ENCODE measurements at regions not wholly inside any gene's neighbourhood (a gene's known extent, or its start where the extent isn't known, plus 50 kb on each side); places are given as distances from the start of the nearest gene placed in this dataset.

DNA sequence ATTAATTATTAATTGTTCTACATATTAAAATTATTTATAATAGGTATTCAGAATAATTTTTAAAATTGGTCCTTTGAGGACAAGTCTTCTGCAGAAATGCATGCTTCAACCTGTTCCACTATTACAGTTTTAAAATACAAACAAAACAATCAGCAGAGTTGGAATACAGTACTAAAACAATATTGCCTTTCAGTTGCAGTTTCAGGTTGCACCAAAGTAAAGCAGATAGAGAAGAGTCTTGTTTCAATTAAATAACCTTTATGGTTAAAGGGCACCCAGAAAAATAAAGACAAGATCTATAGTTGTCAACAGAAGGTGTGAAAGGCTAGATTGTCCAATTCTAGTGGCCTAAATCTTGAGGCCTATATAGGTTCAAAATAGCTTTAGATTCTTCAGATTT lies 424.5 kb downstream of the FOXG1 start:
- H3K23ac ChIP-seq (ENCODE audit: low read length): no peak overlapping the region
- no peak for DNase-seq
- H3K4ac ChIP-seq (ENCODE audit: low read depth, low read length): no peak overlapping the region
- H2BK15ac ChIP-seq (replicated peaks; ENCODE audit: low read depth): no peak overlapping the region
- H4K8ac ChIP-seq (ENCODE audit: low read depth, low read length): no peak overlapping the region
- no peak overlapping the region for H3K4me2 ChIP-seq (ENCODE audit: low read length)
- H3K79me2 ChIP-seq (ENCODE audit: control insufficient read depth, insufficient read depth, low read length): no peaks in the 10 kb centered on the region
- no peak overlapping the region for H3K18ac ChIP-seq (ENCODE audit: low read length)
- H3K9ac ChIP-seq (ENCODE audit: low read length): no peak overlapping the region
- H3K79me1 ChIP-seq (ENCODE audit: low read length): no peaks in the 10 kb centered on the region
- no peaks in the 10 kb centered on the region for H3K36me3 ChIP-seq (ENCODE audit: control insufficient read depth, insufficient read depth, low read length)
- H3K56ac ChIP-seq (ENCODE audit: low read length): no peak overlapping the region
- H3K27ac ChIP-seq (ENCODE audit: low read depth, low read length): no peak overlapping the region
- no peak overlapping the region for H2AK5ac ChIP-seq (ENCODE audit: low read length)
- no peak overlapping the region for H2BK120ac ChIP-seq (ENCODE audit: low read depth, low read length)
- H3K4me3 ChIP-seq (ENCODE audit: low read length): no peak overlapping the region
- H3K27me3 ChIP-seq (ENCODE audit: insufficient read depth, low read length, poor library complexity): no peaks in the 10 kb centered on the region
- H3K4me1 ChIP-seq (ENCODE audit: control insufficient read depth, low read depth, low read length): no peaks in the 10 kb centered on the region
- no peak overlapping the region for H4K5ac ChIP-seq (ENCODE audit: low read length)
- H2BK5ac ChIP-seq (ENCODE audit: low read length): no peak overlapping the region

DNA sequence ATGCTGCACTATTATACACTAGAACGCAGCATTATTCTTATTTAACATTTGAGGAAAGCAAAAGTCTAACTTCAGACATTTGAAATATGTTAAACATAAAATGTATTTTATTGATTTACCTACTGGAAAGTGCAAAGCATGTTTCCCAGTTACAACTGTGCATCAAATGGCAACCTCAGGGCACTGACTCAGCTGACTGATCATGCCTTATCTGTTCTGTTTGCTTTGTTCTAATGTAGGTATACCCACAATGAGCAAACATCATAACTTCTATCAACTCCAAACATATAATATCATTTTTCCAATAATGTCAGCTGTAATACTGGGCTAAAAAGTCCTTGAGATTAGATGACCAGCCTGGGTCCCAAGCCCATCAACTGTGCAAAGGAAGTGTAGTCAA lies 431.0 kb downstream of the FOXG1 start:
- Histone ChIP-seq H4K5ac (ENCODE audit: low read length) (no peak overlapping the region), H3K9ac (ENCODE audit: low read length) (no peak overlapping the region), H2BK5ac (ENCODE audit: low read length) (no peak overlapping the region), H3K4me1 (ENCODE audit: control insufficient read depth, low read depth, low read length) (no peaks in the 10 kb centered on the region), H2BK15ac (replicated peaks; ENCODE audit: low read depth) (no peak overlapping the region), H3K79me2 (ENCODE audit: control insufficient read depth, insufficient read depth, low read length) (no peaks in the 10 kb centered on the region), H3K4me2 (ENCODE audit: low read length) (no peak overlapping the region), H3K27ac (ENCODE audit: low read depth, low read length) (no peak overlapping the region), H3K79me1 (ENCODE audit: low read length) (no peaks in the 10 kb centered on the region), H3K4ac (ENCODE audit: low read depth, low read length) (no peak overlapping the region), H3K36me3 (ENCODE audit: control insufficient read depth, insufficient read depth, low read length) (no peaks in the 10 kb centered on the region), H3K27me3 (ENCODE audit: insufficient read depth, low read length, poor library complexity) (no peaks in the 10 kb centered on the region), H3K18ac (ENCODE audit: low read length) (no peak overlapping the region), H3K4me3 (ENCODE audit: low read length) (no peak overlapping the region), H2BK120ac (ENCODE audit: low read depth, low read length) (no peak overlapping the region), H2AK5ac (ENCODE audit: low read length) (no peak overlapping the region), H3K23ac (ENCODE audit: low read length) (no peak overlapping the region), H4K8ac (ENCODE audit: low read depth, low read length) (no peak overlapping the region), H3K56ac (ENCODE audit: low read length) (no peak overlapping the region)
- no peak for DNase-seq
- WGBS (ENCODE audit: extremely low coverage, insufficient coverage, low lambda C conversion rate): 100% methylated on average over 1 of the region's 1 CpG

DNA sequence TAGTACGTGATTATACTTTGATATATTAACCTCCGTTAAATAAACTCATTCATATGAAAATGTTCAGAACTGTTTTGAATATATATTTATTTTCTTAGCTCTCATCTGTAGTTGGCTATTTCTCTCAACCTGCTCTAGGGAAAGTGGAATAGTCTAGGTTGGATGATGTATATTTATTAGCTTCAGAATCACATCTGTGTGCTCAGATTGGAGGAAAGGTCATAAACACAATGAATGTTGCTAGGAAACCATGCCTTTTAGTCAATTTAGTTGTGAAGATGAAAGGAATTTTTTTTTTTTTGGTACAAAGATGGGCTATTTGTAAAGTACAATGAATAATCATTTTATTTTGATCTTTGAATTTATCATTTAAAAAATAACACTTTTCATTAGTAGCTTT lies 439.1 kb downstream of the FOXG1 start:
- no CpG with 5 or more reads among the region's 2 CpGs for WGBS (ENCODE audit: extremely low coverage, insufficient coverage, low lambda C conversion rate)
- H3K27ac ChIP-seq (ENCODE audit: low read depth, low read length): no peak overlapping the region
- H3K4ac ChIP-seq (ENCODE audit: low read depth, low read length): no peak overlapping the region
- H3K18ac ChIP-seq (ENCODE audit: low read length): no peak overlapping the region
- H3K36me3 ChIP-seq (ENCODE audit: control insufficient read depth, insufficient read depth, low read length): no peaks in the 10 kb centered on the region
- H3K4me3 ChIP-seq (ENCODE audit: low read length): no peak overlapping the region
- H2BK120ac ChIP-seq (ENCODE audit: low read depth, low read length): no peak overlapping the region
- no peak overlapping the region for H4K5ac ChIP-seq (ENCODE audit: low read length)
- no peak overlapping the region for H3K23ac ChIP-seq (ENCODE audit: low read length)
- DNase-seq: no peak
- H3K9ac ChIP-seq (ENCODE audit: low read length): no peak overlapping the region
- H3K4me1 ChIP-seq (ENCODE audit: control insufficient read depth, low read depth, low read length): no peaks in the 10 kb centered on the region
- no peak overlapping the region for H2BK5ac ChIP-seq (ENCODE audit: low read length)
- H3K27me3 ChIP-seq (ENCODE audit: insufficient read depth, low read length, poor library complexity): no peaks in the 10 kb centered on the region
- H2BK15ac ChIP-seq (replicated peaks; ENCODE audit: low read depth): no peak overlapping the region
- no peak overlapping the region for H3K4me2 ChIP-seq (ENCODE audit: low read length)
- H4K8ac ChIP-seq (ENCODE audit: low read depth, low read length): no peak overlapping the region
- H3K56ac ChIP-seq (ENCODE audit: low read length): no peak overlapping the region
- H2AK5ac ChIP-seq (ENCODE audit: low read length): no peak overlapping the region
- H3K79me1 ChIP-seq (ENCODE audit: low read length): no peaks in the 10 kb centered on the region
- no peaks in the 10 kb centered on the region for H3K79me2 ChIP-seq (ENCODE audit: control insufficient read depth, insufficient read depth, low read length)

DNA sequence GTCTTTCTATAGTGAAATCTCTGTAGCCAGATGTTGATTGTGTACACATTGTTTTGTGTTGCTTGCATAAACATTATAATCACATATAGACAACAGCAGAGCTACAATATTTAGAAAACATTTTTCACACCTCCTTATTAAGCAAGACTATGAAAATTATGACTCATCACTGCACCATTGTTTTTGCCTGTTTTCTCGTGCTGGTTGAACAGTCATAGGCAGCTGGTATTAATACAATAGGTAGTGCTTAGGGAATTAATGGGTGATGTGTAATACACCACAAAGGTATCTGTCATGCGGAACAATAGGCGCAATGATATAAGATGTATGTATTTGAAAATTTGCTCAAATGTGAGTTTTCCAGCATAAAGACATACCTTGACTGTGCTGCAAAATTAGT lies 449.3 kb downstream of the FOXG1 start:
- H3K9ac ChIP-seq (ENCODE audit: low read length): no peak overlapping the region
- H2BK120ac ChIP-seq (ENCODE audit: low read depth, low read length): no peak overlapping the region
- H3K79me2 ChIP-seq (ENCODE audit: control insufficient read depth, insufficient read depth, low read length): no peaks in the 10 kb centered on the region
- H4K5ac ChIP-seq (ENCODE audit: low read length): no peak overlapping the region
- WGBS (ENCODE audit: extremely low coverage, insufficient coverage, low lambda C conversion rate): no CpG with 5 or more reads among the region's 3 CpGs
- no peak overlapping the region for H3K27ac ChIP-seq (ENCODE audit: low read depth, low read length)
- H2BK5ac ChIP-seq (ENCODE audit: low read length): no peak overlapping the region
- H3K4me3 ChIP-seq (ENCODE audit: low read length): no peak overlapping the region
- no peak overlapping the region for H3K18ac ChIP-seq (ENCODE audit: low read length)
- H3K4me2 ChIP-seq (ENCODE audit: low read length): no peak overlapping the region
- no peak overlapping the region for H3K23ac ChIP-seq (ENCODE audit: low read length)
- no peak overlapping the region for H3K4ac ChIP-seq (ENCODE audit: low read depth, low read length)
- H2AK5ac ChIP-seq (ENCODE audit: low read length): no peak overlapping the region
- H3K27me3 ChIP-seq (ENCODE audit: insufficient read depth, low read length, poor library complexity): no peaks in the 10 kb centered on the region
- H3K79me1 ChIP-seq (ENCODE audit: low read length): no peaks in the 10 kb centered on the region
- DNase-seq: no peak
- no peaks in the 10 kb centered on the region for H3K4me1 ChIP-seq (ENCODE audit: control insufficient read depth, low read depth, low read length)
- no peak overlapping the region for H2BK15ac ChIP-seq (replicated peaks; ENCODE audit: low read depth)
- no peak overlapping the region for H3K56ac ChIP-seq (ENCODE audit: low read length)
- H3K36me3 ChIP-seq (ENCODE audit: control insufficient read depth, insufficient read depth, low read length): no peaks in the 10 kb centered on the region
- H4K8ac ChIP-seq (ENCODE audit: low read depth, low read length): no peak overlapping the region

DNA sequence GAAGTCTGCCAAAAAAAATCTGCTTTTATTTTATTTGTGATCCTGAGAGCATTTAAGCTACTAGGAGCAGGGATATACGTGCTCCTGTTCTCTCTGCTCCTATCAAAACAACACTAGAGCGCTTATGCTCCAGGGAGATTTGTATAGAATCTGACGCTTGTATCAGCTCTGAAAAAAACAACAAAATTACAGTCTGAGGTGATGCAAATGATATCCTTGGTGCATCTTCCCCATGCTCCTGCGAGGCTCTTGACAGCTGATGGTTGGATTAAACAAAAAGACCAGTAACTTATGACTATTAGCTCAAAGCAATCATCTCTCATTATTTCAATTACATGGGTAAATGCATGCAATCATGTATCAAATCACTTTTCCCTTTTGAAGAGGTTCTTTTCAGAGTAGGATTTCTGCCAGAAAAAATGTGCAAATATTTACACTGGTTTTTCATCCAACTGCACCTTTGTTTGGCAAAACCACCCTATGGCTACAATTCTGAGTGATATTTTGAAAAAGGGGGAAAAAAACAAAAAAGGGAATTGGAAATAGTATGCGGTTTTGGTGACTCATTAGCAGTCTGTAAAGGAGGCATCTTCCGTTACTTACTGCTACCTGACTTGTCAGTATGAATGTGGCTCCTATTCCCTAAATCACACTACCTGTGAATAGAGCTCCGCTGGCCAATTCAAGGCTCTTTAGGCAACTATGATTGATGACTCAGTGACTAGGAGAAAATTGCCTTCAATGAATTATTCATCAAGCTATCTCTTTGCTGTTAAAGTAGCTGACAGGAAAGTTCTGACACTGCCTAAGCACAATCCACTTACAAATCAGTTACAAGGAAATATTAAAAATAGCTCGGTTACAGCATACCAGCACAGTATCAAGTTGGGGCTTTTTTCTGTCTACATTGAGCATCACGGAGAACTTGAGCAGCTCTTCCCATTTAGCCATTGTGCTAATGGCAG lies 450.0 kb downstream of the FOXG1 start:
- H3K4me2 ChIP-seq (ENCODE audit: low read length): no peak overlapping the region
- no peak overlapping the region for H3K4me3 ChIP-seq (ENCODE audit: low read length)
- H2BK120ac ChIP-seq (ENCODE audit: low read depth, low read length): no peak overlapping the region
- no peak overlapping the region for H3K4ac ChIP-seq (ENCODE audit: low read depth, low read length)
- H3K56ac ChIP-seq (ENCODE audit: low read length): no peak overlapping the region
- no peak overlapping the region for H3K9ac ChIP-seq (ENCODE audit: low read length)
- no peak overlapping the region for H2BK5ac ChIP-seq (ENCODE audit: low read length)
- no peak overlapping the region for H2BK15ac ChIP-seq (replicated peaks; ENCODE audit: low read depth)
- no CpG with 5 or more reads among the region's 9 CpGs for WGBS (ENCODE audit: extremely low coverage, insufficient coverage, low lambda C conversion rate)
- H3K18ac ChIP-seq (ENCODE audit: low read length): no peak overlapping the region
- H3K27ac ChIP-seq (ENCODE audit: low read depth, low read length): no peak overlapping the region
- H3K4me1 ChIP-seq (ENCODE audit: control insufficient read depth, low read depth, low read length): no peaks in the 10 kb centered on the region
- no peak overlapping the region for H4K8ac ChIP-seq (ENCODE audit: low read depth, low read length)
- H3K27me3 ChIP-seq (ENCODE audit: insufficient read depth, low read length, poor library complexity): no peaks in the 10 kb centered on the region
- H3K36me3 ChIP-seq (ENCODE audit: control insufficient read depth, insufficient read depth, low read length): no peaks in the 10 kb centered on the region
- no peaks in the 10 kb centered on the region for H3K79me1 ChIP-seq (ENCODE audit: low read length)
- no peak overlapping the region for H2AK5ac ChIP-seq (ENCODE audit: low read length)
- DNase-seq: no peak
- no peak overlapping the region for H3K23ac ChIP-seq (ENCODE audit: low read length)
- no peaks in the 10 kb centered on the region for H3K79me2 ChIP-seq (ENCODE audit: control insufficient read depth, insufficient read depth, low read length)
- no peak overlapping the region for H4K5ac ChIP-seq (ENCODE audit: low read length)

All from mesendoderm (in vitro differentiated cells).